ENCODE measurements at regions not wholly inside any gene's neighbourhood (a gene's known extent, or its start where the extent isn't known, plus 50 kb on each side); places are given as distances from the start of the nearest gene placed in this dataset.
"Not testable (repeated sequence)": the region's sequence is repeated elsewhere in the genome, so short reads cannot be mapped to it uniquely, and the experiment has no call there.

GRCh38 chr16:33994207-33994606, 534.8 kb downstream of the TP53TG3F start:
- TF ChIP-seq POLR2AphosphoS5 (IDR thresholded peaks at IDR 0.05; ENCODE audit: borderline replicate concordance, low read depth, low read length); EZH2 (IDR thresholded peaks at IDR 0.05): not testable (repeated sequence)
